H1 (cell line): ENCODE measurements at regions not wholly inside any gene's neighbourhood (a gene's known extent, or its start where the extent isn't known, plus 50 kb on each side); places are given as distances from the start of the nearest gene placed in this dataset.

Experiments
- CEBPB ChIP-seq: IDR thresholded peaks from 2 replicates; pipeline ENCODE4 v1.6.1; 2012; ENCODE audit warnings: low read depth, low read length
- FOSL1 ChIP-seq: IDR thresholded peaks from 2 replicates; pipeline ENCODE4 v1.6.1; 2011; ENCODE audit warnings: mild to moderate bottlenecking, low read depth, low read length, moderate library complexity; ENCODE audit not compliant: insufficient read depth
- HDAC2 ChIP-seq, 2 experiments: fragments of 300-600 bp in 1 of 2; sonication (generic) in 1 of 2; IDR thresholded peaks; 2 replicates each; pipeline ENCODE4 v1.6.1; 2011 to 2012; ENCODE audit warnings: low read depth in 2 of 2, low read length in 2 of 2, mild to moderate bottlenecking in 2 of 2, moderate library complexity in 2 of 2, borderline replicate concordance in 1 of 2, inconsistent platforms in 1 of 2
- KDM4A ChIP-seq: IDR thresholded peaks from one replicate; pipeline ENCODE4 v1.7.1; 2012; ENCODE audit warnings: low read depth, mild to moderate bottlenecking, moderate library complexity, low read length, inconsistent platforms; ENCODE audit not compliant: severe bottlenecking
- RBBP5 ChIP-seq: IDR thresholded peaks from 2 replicates; pipeline ENCODE4 v1.7.1; 2012; ENCODE audit warnings: low read depth, mild to moderate bottlenecking, inconsistent platforms, low read length, moderate library complexity, borderline replicate concordance
- SP2 ChIP-seq: IDR thresholded peaks from 2 replicates; pipeline ENCODE4 v1.6.1; 2012; ENCODE audit warnings: mild to moderate bottlenecking, low read length, inconsistent platforms
- TAF7 ChIP-seq: optimal IDR thresholded peaks from 2 replicates; pipeline ENCODE3; 2011; ENCODE audit warnings: low read depth, mild to moderate bottlenecking, inconsistent platforms, low read length, moderate library complexity, borderline replicate concordance
- ZNF274 ChIP-seq: IDR thresholded peaks from 2 replicates; pipeline ENCODE4 v1.7.0; 2012; ENCODE audit warnings: low read length, borderline replicate concordance; ENCODE audit errors: extremely low read depth

- TF ChIP-seq TAF7 (no peak), CEBPB (no peak), HDAC2 (IDR thresholded peaks at IDR 0.05; ENCODE audit: borderline replicate concordance in 1 of 2, low read depth in 2 of 2, low read length in 2 of 2) (no peak), SP2 (no peak), RBBP5 (no peak), ZNF274 (no peak), KDM4A (no peak), FOSL1 (no peak)
- TF ChIP-seq, all 59 proteins: peak for 0
Measured at GRCh38 chr2:183389546-183390080, 265.4 kb downstream of the NUP35 start (continued).
